NT2/D1 (cell line): ENCODE measurements at regions not wholly inside any gene's neighbourhood (a gene's known extent, or its start where the extent isn't known, plus 50 kb on each side); places are given as distances from the start of the nearest gene placed in this dataset.

ENCODE experiments used
- DNase-seq: peaks from one replicate; pipeline ENCODE4 v3.0.0-alpha.2; 2011; ENCODE audit warnings: low read depth, low spot score
- H3K27me3 ChIP-seq: 2 replicates; pipeline ENCODE4 v1.6.0; 2011; ENCODE audit warnings: mild to moderate bottlenecking; ENCODE audit not compliant: insufficient read length, insufficient read depth
- H3K36me3 ChIP-seq: 2 replicates; pipeline ENCODE4 v1.6.1; 2011; ENCODE audit warnings: mild to moderate bottlenecking, low read length, mixed read lengths; ENCODE audit not compliant: insufficient read depth, insufficient read length
- H3K4me1 ChIP-seq: 2 replicates; pipeline ENCODE4 v1.5.1; 2011; ENCODE audit not compliant: insufficient read depth, insufficient read length
- H3K4me3 ChIP-seq: 2 replicates; pipeline ENCODE4 v1.5.1; 2011; ENCODE audit warnings: low read depth; ENCODE audit not compliant: insufficient read length
- H3K9ac ChIP-seq: 2 replicates; pipeline ENCODE4 v1.6.0; 2011; ENCODE audit warnings: low read depth; ENCODE audit not compliant: insufficient read length
- H3K9me3 ChIP-seq: 2 replicates; pipeline ENCODE4 v1.5.1; 2011; ENCODE audit warnings: mild to moderate bottlenecking, low read length; ENCODE audit not compliant: insufficient read depth
- SUZ12 ChIP-seq: IDR thresholded peaks from 2 replicates; pipeline ENCODE4 v1.6.1; 2011; ENCODE audit not compliant: insufficient read length, insufficient read depth; ENCODE audit errors: extremely low read depth
- YY1 ChIP-seq: IDR thresholded peaks from 2 replicates; pipeline ENCODE4 v1.6.1; 2011; ENCODE audit not compliant: insufficient read length, insufficient read depth
- ZNF274 ChIP-seq: IDR thresholded peaks from 2 replicates; pipeline ENCODE4 v1.6.1; 2011; ENCODE audit warnings: mild to moderate bottlenecking, low read depth, low read length

GRCh38 chr5:171657473-171657872, 128.1 kb upstream of the SMIM23 start:
- H3K9me3 ChIP-seq, result no peaks in the 10 kb centered on the region

GRCh38 chr5:171659896-171660295, 125.7 kb upstream of the SMIM23 start:
- Histone ChIP-seq H3K27me3 (no peaks in the 10 kb centered on the region), H3K9me3 (no peaks in the 10 kb centered on the region), H3K9ac (no peak overlapping the region)

More at GRCh38 chr5:171657473-171657872, 128.1 kb upstream of the SMIM23 start:
- DNase-seq, result no peak
- no peaks in the 10 kb centered on the region for H3K27me3 ChIP-seq
- H3K36me3 ChIP-seq, result no peaks in the 10 kb centered on the region
- no peak for TF ChIP-seq ZNF274
- TF ChIP-seq YY1, result no peak
- no peak for TF ChIP-seq SUZ12
- no peak overlapping the region for H3K4me3 ChIP-seq
- H3K9ac ChIP-seq, result no peak overlapping the region
- no peaks in the 10 kb centered on the region for H3K4me1 ChIP-seq

GRCh38 chr5:171660434-171660833, 125.2 kb upstream of the SMIM23 start:
- no peak overlapping the region for H3K9ac ChIP-seq
- DNase-seq, result no peak
- no peaks in the 10 kb centered on the region for H3K27me3 ChIP-seq
- no peak overlapping the region for H3K4me3 ChIP-seq
- H3K36me3 ChIP-seq, result no peaks in the 10 kb centered on the region
- no peaks in the 10 kb centered on the region for H3K4me1 ChIP-seq
- no peaks in the 10 kb centered on the region for H3K9me3 ChIP-seq
- TF ChIP-seq SUZ12 (no peak), ZNF274 (no peak), YY1 (no peak)

More at GRCh38 chr5:171659896-171660295, 125.7 kb upstream of the SMIM23 start:
- TF ChIP-seq ZNF274 (no peak), YY1 (no peak), SUZ12 (no peak)
- DNase-seq, result no peak
- no peaks in the 10 kb centered on the region for H3K4me1 ChIP-seq
- no peak overlapping the region for H3K4me3 ChIP-seq
- no peaks in the 10 kb centered on the region for H3K36me3 ChIP-seq

- no peak overlapping the region for H3K9ac ChIP-seq
- no peak for DNase-seq
- H3K4me1 ChIP-seq, result no peaks in the 10 kb centered on the region
- H3K27me3 ChIP-seq, result no peaks in the 10 kb centered on the region
- H3K4me3 ChIP-seq, result no peak overlapping the region
- H3K9me3 ChIP-seq, result no peaks in the 10 kb centered on the region
- H3K36me3 ChIP-seq, result no peaks in the 10 kb centered on the region
- TF ChIP-seq ZNF274, result no peak
- no peak for TF ChIP-seq SUZ12
- no peak for TF ChIP-seq YY1
These were observed 124.5 kb upstream of the SMIM23 start for GRCh38 chr5:171661143-171661542.

- TF ChIP-seq ZNF274 (no peak), YY1 (no peak), SUZ12 (no peak)
- H3K9me3 ChIP-seq, result no peaks in the 10 kb centered on the region
These were observed 122.1 kb upstream of the SMIM23 start for GRCh38 chr5:171663311-171664085.

GRCh38 chr5:171664489-171664888, 121.1 kb upstream of the SMIM23 start:
- peaks cover 3% of the 10 kb centered on the region for H3K27me3 ChIP-seq
- H3K4me3 ChIP-seq, result no peak overlapping the region
- H3K36me3 ChIP-seq, result no peaks in the 10 kb centered on the region
- no peak for TF ChIP-seq SUZ12
- no peak for TF ChIP-seq YY1
- H3K9me3 ChIP-seq, result no peaks in the 10 kb centered on the region
- H3K4me1 ChIP-seq, result no peaks in the 10 kb centered on the region
- no peak overlapping the region for H3K9ac ChIP-seq
- no peak for DNase-seq

More at GRCh38 chr5:171663311-171664085, 122.1 kb upstream of the SMIM23 start:
- no peak for DNase-seq
- Histone ChIP-seq H3K4me1 (no peaks in the 10 kb centered on the region), H3K36me3 (no peaks in the 10 kb centered on the region), H3K27me3 (peaks cover 3% of the 10 kb centered on the region), H3K4me3 (no peak overlapping the region), H3K9ac (no peak overlapping the region)

- Histone ChIP-seq H3K27me3 (peaks cover 3% of the 10 kb centered on the region), H3K9ac (no peak overlapping the region), H3K4me1 (no peaks in the 10 kb centered on the region), H3K9me3 (no peaks in the 10 kb centered on the region), H3K4me3 (no peak overlapping the region), H3K36me3 (no peaks in the 10 kb centered on the region)
- no peak for TF ChIP-seq YY1
- TF ChIP-seq ZNF274, result no peak
- TF ChIP-seq SUZ12, result no peak
- no peak for DNase-seq
These were observed 118.8 kb upstream of the SMIM23 start for GRCh38 chr5:171666815-171667214.
